Smooth muscle cell (in vitro differentiated cells): ENCODE measurements at regions not wholly inside any gene's neighbourhood (a gene's known extent, or its start where the extent isn't known, plus 50 kb on each side); places are given as distances from the start of the nearest gene placed in this dataset.

Source experiments
- DNase-seq: peaks from one replicate; lab custom pipeline; 2025; ENCODE audit not compliant: unreplicated experiment; lab: John Stamatoyannopoulos, UW
- H2AFZ ChIP-seq: fragments of 200-600 bp; sonication (generic); 2 replicates; pipeline ENCODE4 v1.6.0; 2016; ENCODE audit warnings: antibody characterized with exemption, low read depth, mild to moderate bottlenecking
- H3F3A ChIP-seq: fragments of 200-600 bp; sonication (generic); 2 replicates; pipeline ENCODE4 v1.6.0; 2017; ENCODE audit warnings: antibody characterized with exemption, low read depth
- H3K27ac ChIP-seq: fragments of 200-600 bp; sonication (generic); 2 replicates; pipeline ENCODE4 v1.5.1; 2016; ENCODE audit warnings: low read depth, mild to moderate bottlenecking
- H3K27me3 ChIP-seq: fragments of 200-600 bp; sonication (generic); 2 replicates; pipeline ENCODE4 v1.6.1; 2016; ENCODE audit warnings: low read depth, mild to moderate bottlenecking
- H3K36me3 ChIP-seq: fragments of 200-600 bp; sonication (generic); 2 replicates; pipeline ENCODE4 v1.5.1; 2016; ENCODE audit warnings: low read depth
- H3K4me1 ChIP-seq: fragments of 200-600 bp; sonication (generic); 2 replicates; pipeline ENCODE4 v1.5.1; 2016; ENCODE audit warnings: low read depth
- H3K4me2 ChIP-seq: fragments of 200-600 bp; sonication (generic); 2 replicates; pipeline ENCODE4 v1.6.0; 2016; ENCODE audit warnings: mild to moderate bottlenecking
- H3K4me3 ChIP-seq: fragments of 200-600 bp; sonication (generic); 2 replicates; pipeline ENCODE4 v1.5.1; 2016; ENCODE audit warnings: mild to moderate bottlenecking
- H3K79me2 ChIP-seq: fragments of 200-600 bp; sonication (generic); 2 replicates; pipeline ENCODE4 v1.6.0; 2016; ENCODE audit warnings: low read depth, mild to moderate bottlenecking
- H3K9ac ChIP-seq: fragments of 200-600 bp; sonication (generic); 2 replicates; pipeline ENCODE4 v1.6.0; 2016; ENCODE audit warnings: low read depth
- H3K9me3 ChIP-seq: fragments of 200-600 bp; sonication (generic); replicated peaks from 2 replicates; pipeline ENCODE4 v1.5.1; 2016; ENCODE audit warnings: low read depth
- H4K20me1 ChIP-seq: fragments of 200-600 bp; sonication (generic); 2 replicates; pipeline ENCODE4 v1.6.0; 2016; ENCODE audit warnings: low read depth
- WGBS: methylation state at CpG from one replicate; pipeline ENCODE4 v1.1.7; 2016; ENCODE audit warnings: low lambda C conversion rate; 5-methylcytosine and 5-hydroxymethylcytosine counted together
- TF ChIP-seq, protein P1 (sequence below): fragments of 200-600 bp; sonication (generic); IDR thresholded peaks from 2 replicates; pipeline ENCODE4 v1.5.1; 2017; ENCODE audit warnings: borderline replicate concordance, mild to moderate bottlenecking, antibody characterized with exemption; ENCODE audit not compliant: insufficient read depth, poor library complexity, severe bottlenecking

DNA sequence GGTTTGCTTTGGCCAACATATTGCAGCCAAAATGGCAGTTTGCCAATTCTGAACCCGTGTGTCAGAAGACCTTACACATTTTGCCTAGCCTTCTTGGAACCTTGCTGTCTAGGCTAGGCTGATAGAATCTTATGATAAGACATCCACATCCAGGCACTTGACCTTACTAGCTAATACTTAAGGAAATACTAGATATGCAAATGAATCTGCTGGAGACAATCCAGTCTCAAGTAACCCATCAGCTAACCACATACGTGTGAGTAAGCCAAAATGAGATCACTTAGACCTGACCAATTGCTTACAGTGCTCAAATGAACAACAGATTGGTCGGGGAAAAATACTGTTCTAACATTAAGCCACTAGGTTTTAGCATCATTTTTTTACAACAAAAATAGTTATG, 1504.6 kb upstream of the CDH9 start:
- TF ChIP-seq, protein P1, sequence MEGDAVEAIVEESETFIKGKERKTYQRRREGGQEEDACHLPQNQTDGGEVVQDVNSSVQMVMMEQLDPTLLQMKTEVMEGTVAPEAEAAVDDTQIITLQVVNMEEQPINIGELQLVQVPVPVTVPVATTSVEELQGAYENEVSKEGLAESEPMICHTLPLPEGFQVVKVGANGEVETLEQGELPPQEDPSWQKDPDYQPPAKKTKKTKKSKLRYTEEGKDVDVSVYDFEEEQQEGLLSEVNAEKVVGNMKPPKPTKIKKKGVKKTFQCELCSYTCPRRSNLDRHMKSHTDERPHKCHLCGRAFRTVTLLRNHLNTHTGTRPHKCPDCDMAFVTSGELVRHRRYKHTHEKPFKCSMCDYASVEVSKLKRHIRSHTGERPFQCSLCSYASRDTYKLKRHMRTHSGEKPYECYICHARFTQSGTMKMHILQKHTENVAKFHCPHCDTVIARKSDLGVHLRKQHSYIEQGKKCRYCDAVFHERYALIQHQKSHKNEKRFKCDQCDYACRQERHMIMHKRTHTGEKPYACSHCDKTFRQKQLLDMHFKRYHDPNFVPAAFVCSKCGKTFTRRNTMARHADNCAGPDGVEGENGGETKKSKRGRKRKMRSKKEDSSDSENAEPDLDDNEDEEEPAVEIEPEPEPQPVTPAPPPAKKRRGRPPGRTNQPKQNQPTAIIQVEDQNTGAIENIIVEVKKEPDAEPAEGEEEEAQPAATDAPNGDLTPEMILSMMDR, result no peak
- Histone ChIP-seq H3K36me3 (no peaks in the 10 kb centered on the region), H2AFZ (no peak overlapping the region), H3K79me2 (no peaks in the 10 kb centered on the region), H3K9me3 (no peaks in the 10 kb centered on the region), H3F3A (no peaks in the 10 kb centered on the region), H3K9ac (no peak overlapping the region), H4K20me1 (no peaks in the 10 kb centered on the region), H3K4me3 (no peak overlapping the region), H3K27me3 (no peaks in the 10 kb centered on the region), H3K4me2 (no peak overlapping the region), H3K27ac (no peak overlapping the region), H3K4me1 (no peaks in the 10 kb centered on the region)
- WGBS, result 59% methylated on average over 3 of the region's 3 CpGs
- no peak for DNase-seq

DNA sequence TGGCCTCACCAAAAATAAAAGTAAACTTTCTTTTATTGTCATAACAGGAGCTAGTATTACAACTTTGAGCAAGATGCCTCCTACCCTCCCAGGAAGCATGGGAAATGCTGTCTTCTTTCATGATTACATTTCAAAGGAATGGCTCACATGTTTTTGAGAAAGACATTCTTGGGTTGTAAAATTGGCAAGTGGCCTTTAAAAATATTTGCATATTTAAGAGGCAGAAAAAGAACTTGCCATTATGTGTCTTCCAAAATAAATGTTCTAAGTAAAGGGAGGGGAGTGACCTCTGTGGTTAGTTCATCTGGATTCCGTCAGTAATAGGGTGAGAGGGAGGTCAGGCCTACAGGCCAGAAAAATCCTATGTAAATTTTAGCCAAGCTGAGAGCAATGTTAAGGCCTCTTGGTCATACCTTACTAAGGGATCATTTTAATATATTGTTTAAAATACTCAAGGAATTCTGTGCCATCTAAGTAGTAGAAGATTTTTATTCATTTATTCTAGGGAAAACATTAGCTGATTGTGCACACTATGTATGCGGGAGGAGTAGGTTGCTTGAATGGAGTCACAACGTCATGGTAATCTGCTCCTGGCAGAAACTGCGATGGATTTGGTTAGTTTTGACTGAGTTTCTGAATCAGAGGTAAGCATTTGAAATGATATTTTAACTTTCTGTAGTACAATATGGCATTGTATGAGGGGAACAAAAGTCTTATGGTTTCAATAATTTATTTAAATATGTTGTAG, 1485.7 kb upstream of the CDH9 start:
- Histone ChIP-seq H2AFZ (no peak overlapping the region), H3K4me3 (no peak overlapping the region), H3K79me2 (no peaks in the 10 kb centered on the region), H3K4me2 (no peak overlapping the region), H3K4me1 (no peaks in the 10 kb centered on the region), H3K27ac (no peak overlapping the region), H3F3A (no peaks in the 10 kb centered on the region), H3K36me3 (no peaks in the 10 kb centered on the region), H4K20me1 (no peaks in the 10 kb centered on the region), H3K27me3 (no peaks in the 10 kb centered on the region), H3K9ac (no peak overlapping the region), H3K9me3 (no peaks in the 10 kb centered on the region)
- WGBS, result 79% methylated on average over 4 of the region's 4 CpGs
- no peak for DNase-seq
- TF ChIP-seq, protein P1, result no peak

DNA sequence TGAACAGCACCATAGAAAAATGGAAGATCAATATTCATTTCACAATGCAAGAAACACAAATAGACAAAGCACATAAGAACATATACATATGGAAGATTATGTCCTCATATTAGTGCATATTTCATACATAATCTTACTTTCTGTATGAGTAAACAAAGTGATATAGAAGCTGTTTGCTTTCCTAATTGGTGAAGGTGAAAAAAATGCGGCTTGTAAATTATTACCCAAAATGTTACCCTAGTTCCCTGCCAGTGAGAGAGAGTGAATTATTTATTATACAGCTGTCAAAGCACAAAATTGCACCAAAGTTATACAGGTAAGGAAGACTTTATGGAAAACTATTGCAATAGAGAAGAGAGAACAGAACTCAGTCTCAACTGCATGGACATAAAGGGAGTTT, 1485.0 kb upstream of the CDH9 start:
- H3K4me2 ChIP-seq, result no peak overlapping the region
- no peaks in the 10 kb centered on the region for H3K36me3 ChIP-seq
- H3K79me2 ChIP-seq, result no peaks in the 10 kb centered on the region
- H3K9ac ChIP-seq, result no peak overlapping the region
- DNase-seq, result no peak
- no peaks in the 10 kb centered on the region for H3F3A ChIP-seq
- no peak overlapping the region for H3K4me3 ChIP-seq
- no peak overlapping the region for H3K27ac ChIP-seq
- H3K9me3 ChIP-seq, result no peaks in the 10 kb centered on the region
- H3K27me3 ChIP-seq, result no peaks in the 10 kb centered on the region
- WGBS, result 94% methylated on average over 1 of the region's 1 CpG
- H4K20me1 ChIP-seq, result no peaks in the 10 kb centered on the region
- no peaks in the 10 kb centered on the region for H3K4me1 ChIP-seq
- TF ChIP-seq, protein P1, result no peak
- no peak overlapping the region for H2AFZ ChIP-seq

DNA sequence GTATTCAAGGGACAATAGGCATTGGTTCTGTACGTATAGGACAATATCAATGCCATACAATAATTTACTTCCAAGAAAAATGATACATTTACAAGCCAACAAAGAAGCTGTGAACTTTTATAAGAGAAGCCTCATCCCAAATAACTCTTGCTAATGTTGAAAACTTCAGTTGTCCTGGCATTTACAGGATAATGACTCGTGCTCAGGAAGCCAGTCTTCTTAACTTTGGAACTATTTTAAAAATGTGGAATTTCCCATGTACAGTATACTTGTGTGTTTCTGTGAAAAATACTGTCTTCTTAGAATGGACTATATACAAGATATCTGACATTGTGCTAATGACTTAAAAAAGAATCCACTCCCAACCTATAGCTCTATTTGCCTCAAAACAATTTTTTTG, 1479.3 kb upstream of the CDH9 start:
- TF ChIP-seq, protein P1, result no peak
- WGBS, result 46% methylated on average over 2 of the region's 2 CpGs
- no peaks in the 10 kb centered on the region for H3K9me3 ChIP-seq

More for the DNA sequence above, 1479.3 kb upstream of the CDH9 start:
- Histone ChIP-seq H3F3A (no peaks in the 10 kb centered on the region), H2AFZ (no peak overlapping the region), H3K36me3 (no peaks in the 10 kb centered on the region), H3K9ac (no peak overlapping the region), H4K20me1 (no peaks in the 10 kb centered on the region), H3K79me2 (no peaks in the 10 kb centered on the region), H3K27ac (no peak overlapping the region), H3K4me3 (no peak overlapping the region), H3K27me3 (no peaks in the 10 kb centered on the region), H3K4me2 (no peak overlapping the region), H3K4me1 (peaks cover 6% of the 10 kb centered on the region)
- DNase-seq, result no peak
